GM12878 (cell line): ENCODE measurements at regions not wholly inside any gene's neighbourhood (a gene's known extent, or its start where the extent isn't known, plus 50 kb on each side); places are given as distances from the start of the nearest gene placed in this dataset.

ENCODE experiments used
- CTCF ChIP-seq, 3 experiments: IDR thresholded peaks in 2 of 3; conservative IDR thresholded peaks in 1 of 3; 2 replicates each; pipeline ENCODE4 v1.5.1; 2011; ENCODE audit warnings: low read depth in 3 of 3, low read length in 3 of 3, mild to moderate bottlenecking in 3 of 3, control low read depth in 2 of 3, moderate library complexity in 2 of 3, inconsistent platforms in 1 of 3, mixed read lengths in 1 of 3; ENCODE audit not compliant: control insufficient read depth in 2 of 3, insufficient read depth in 1 of 3; ENCODE audit errors: extremely low read depth in 1 of 3
- EED ChIP-seq: sonication (generic); IDR thresholded peaks from 2 replicates; pipeline ENCODE4 v1.6.1; 2016; ENCODE audit warnings: antibody characterized with exemption, low read depth
- GATAD2B ChIP-seq: fragments of 450-650 bp; conservative IDR thresholded peaks from 2 replicates; pipeline ENCODE4 v1.6.1; 2017; ENCODE audit warnings: low read depth, mild to moderate bottlenecking, moderate library complexity
- JUNB ChIP-seq: IDR thresholded peaks from 2 replicates; pipeline ENCODE4 v1.6.1; 2016; ENCODE audit warnings: antibody characterized with exemption, mild to moderate bottlenecking
- NR2F1 ChIP-seq: fragments of 450-650 bp; conservative IDR thresholded peaks from 2 replicates; pipeline ENCODE4 v1.6.1; 2017; ENCODE audit warnings: mild to moderate bottlenecking
- SPI1 ChIP-seq: IDR thresholded peaks from 2 replicates; pipeline ENCODE4 v1.6.1; 2011; ENCODE audit warnings: low read depth, mild to moderate bottlenecking, low read length, moderate library complexity, borderline replicate concordance; ENCODE audit not compliant: insufficient read depth
- ZNF592 ChIP-seq: fragments of 450-650 bp; IDR thresholded peaks from 2 replicates; pipeline ENCODE4 v1.6.1; 2017; ENCODE audit warnings: mild to moderate bottlenecking, moderate library complexity

- TF ChIP-seq SPI1 (no peak), EED (no peak), ZNF592 (no peak), NR2F1 (no peak), JUNB (no peak), CTCF (IDR thresholded peaks at IDR 0.05 in 2 of 3, conservative IDR thresholded peaks at IDR 0.05 in 1 of 3; ENCODE audit: control insufficient read depth in 2 of 3, extremely low read depth in 1 of 3, insufficient read depth in 1 of 3, low read depth in 3 of 3, low read length in 3 of 3) (no peak), GATAD2B (no peak)
Observed at GRCh38 chr5:40080191-40080590, 599.5 kb upstream of the PTGER4 start.
